K562 (cell line): ENCODE measurements at regions not wholly inside any gene's neighbourhood (a gene's known extent, or its start where the extent isn't known, plus 50 kb on each side); places are given as distances from the start of the nearest gene placed in this dataset.

ENCODE experiments used
- E2F4 ChIP-seq: sonication (generic); formaldehyde crosslinking; IDR thresholded peaks from 2 replicates; pipeline ENCODE4 v1.8.0; 2022; ENCODE audit warnings: mild to moderate bottlenecking, low read depth, missing genetic modification reagents
- KAT8 ChIP-seq: fragments of 450-650 bp; IDR thresholded peaks from 2 replicates; pipeline ENCODE4 v1.6.1; 2016; ENCODE audit warnings: low read depth, mild to moderate bottlenecking
- POLR3G ChIP-seq: IDR thresholded peaks from 2 replicates; pipeline ENCODE4 v1.6.1; 2011; ENCODE audit not compliant: insufficient read length, insufficient replicate concordance; ENCODE audit errors: extremely low read depth
- POU5F1 ChIP-seq: fragments of 150-350 bp; IDR thresholded peaks from 2 replicates; pipeline ENCODE4 v1.6.1; 2014; ENCODE audit warnings: borderline replicate concordance, low read length, low read depth, mild to moderate bottlenecking; ENCODE audit not compliant: partially characterized antibody
- SIRT6 ChIP-seq: IDR thresholded peaks from one replicate; pipeline ENCODE4 v1.6.1; 2012; ENCODE audit warnings: low read depth, mild to moderate bottlenecking, control low read depth, inconsistent platforms, low read length, moderate library complexity
- SIX5 ChIP-seq, 2 experiments: IDR thresholded peaks; 2 replicates each; pipeline ENCODE4 v1.6.1; 2011; ENCODE audit warnings: low read length in 2 of 2, borderline replicate concordance in 1 of 2, low read depth in 1 of 2, mild to moderate bottlenecking in 1 of 2, moderate library complexity in 1 of 2; ENCODE audit not compliant: insufficient read depth in 1 of 2
- TBP ChIP-seq: optimal IDR thresholded peaks from 2 replicates; pipeline ENCODE3; 2011; ENCODE audit warnings: low read depth, low read length, improper control_type of control experiment
- ZBTB17 ChIP-seq: fragments of 450-650 bp; formaldehyde crosslinking; IDR thresholded peaks from 2 replicates; pipeline ENCODE4 v1.4.0; 2020; ENCODE audit warnings: mild to moderate bottlenecking
- ZNF431 ChIP-seq: sonication (generic); formaldehyde crosslinking; IDR thresholded peaks from 2 replicates; pipeline ENCODE4 v1.8.0; 2022; ENCODE audit warnings: mild to moderate bottlenecking, missing genetic modification reagents
- TF ChIP-seq, protein P1 (sequence below): IDR thresholded peaks from 3 replicates; pipeline ENCODE4 v1.6.1; 2011; ENCODE audit warnings: borderline replicate concordance, mild to moderate bottlenecking, moderate library complexity; ENCODE audit not compliant: insufficient read length; ENCODE audit errors: extremely low read depth

- TF ChIP-seq, protein P1, sequence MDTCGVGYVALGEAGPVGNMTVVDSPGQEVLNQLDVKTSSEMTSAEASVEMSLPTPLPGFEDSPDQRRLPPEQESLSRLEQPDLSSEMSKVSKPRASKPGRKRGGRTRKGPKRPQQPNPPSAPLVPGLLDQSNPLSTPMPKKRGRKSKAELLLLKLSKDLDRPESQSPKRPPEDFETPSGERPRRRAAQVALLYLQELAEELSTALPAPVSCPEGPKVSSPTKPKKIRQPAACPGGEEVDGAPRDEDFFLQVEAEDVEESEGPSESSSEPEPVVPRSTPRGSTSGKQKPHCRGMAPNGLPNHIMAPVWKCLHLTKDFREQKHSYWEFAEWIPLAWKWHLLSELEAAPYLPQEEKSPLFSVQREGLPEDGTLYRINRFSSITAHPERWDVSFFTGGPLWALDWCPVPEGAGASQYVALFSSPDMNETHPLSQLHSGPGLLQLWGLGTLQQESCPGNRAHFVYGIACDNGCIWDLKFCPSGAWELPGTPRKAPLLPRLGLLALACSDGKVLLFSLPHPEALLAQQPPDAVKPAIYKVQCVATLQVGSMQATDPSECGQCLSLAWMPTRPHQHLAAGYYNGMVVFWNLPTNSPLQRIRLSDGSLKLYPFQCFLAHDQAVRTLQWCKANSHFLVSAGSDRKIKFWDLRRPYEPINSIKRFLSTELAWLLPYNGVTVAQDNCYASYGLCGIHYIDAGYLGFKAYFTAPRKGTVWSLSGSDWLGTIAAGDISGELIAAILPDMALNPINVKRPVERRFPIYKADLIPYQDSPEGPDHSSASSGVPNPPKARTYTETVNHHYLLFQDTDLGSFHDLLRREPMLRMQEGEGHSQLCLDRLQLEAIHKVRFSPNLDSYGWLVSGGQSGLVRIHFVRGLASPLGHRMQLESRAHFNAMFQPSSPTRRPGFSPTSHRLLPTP: no peak
- TF ChIP-seq SIRT6 (no peak), POU5F1 (no peak), ZNF431 (no peak), KAT8 (no peak), SIX5 (IDR thresholded peaks at IDR 0.05; ENCODE audit: borderline replicate concordance in 1 of 2, insufficient read depth in 1 of 2, low read depth in 1 of 2, low read length in 2 of 2) (no peak), POLR3G (no peak), TBP (no peak), E2F4 (CRISPR knock-in tag) (no peak), ZBTB17 (CRISPR knock-in tag) (no peak)
Observed at GRCh38 chr2:35417293-35417692, 938.3 kb upstream of the CRIM1 start (continued).
